HepG2 (cell line): ENCODE measurements at regions not wholly inside any gene's neighbourhood (a gene's known extent, or its start where the extent isn't known, plus 50 kb on each side); places are given as distances from the start of the nearest gene placed in this dataset.
"Not testable (repeated sequence)": the region's sequence is repeated elsewhere in the genome, so short reads cannot be mapped to it uniquely, and the experiment has no call there.

Experiments used
- ATAC-seq: fragments of 200-7000 bp; cut with Tn5 transposase; 3 replicates; pipeline ENCODE4 v1.9.1; 2020; ENCODE audit warnings: mild to moderate bottlenecking, moderate library complexity
- BruUV-seq: library from RNA; stranded (reverse); fragments of 400-500 nt; replicated peaks from 2 replicates; lab custom pipeline; 2021; lab: Mats Ljungman, UMichigan
- CTCF ChIA-PET: fragments of 300-600 bp; formaldehyde crosslinking; extraction: SDS; loops from one replicate; lab custom pipeline; 2021; ENCODE audit warnings: low total read pairs, inconsistent platforms, low intra/inter-chr PET ratio; lab: Yijun Ruan, JAX
- POLR2A ChIA-PET: fragments of 350-600 bp; sonication (Branson Sonifier 250); formaldehyde crosslinking; loops from one replicate; lab custom pipeline; 2020; ENCODE audit warnings: antibody characterized with exemption, inconsistent platforms; lab: Yijun Ruan, JAX
- DNase-seq: peaks from one replicate; pipeline ENCODE4 v3.0.0-alpha.2; 2015; ENCODE audit warnings: low spot score
- FAIRE-seq: peaks from 3 replicates; lab custom pipeline; 2011; peaks lifted over from hg19 to GRCh38; lab: Jason Lieb, UNC
- H2AFZ ChIP-seq: one replicate; pipeline ENCODE4 v1.6.1; 2011; ENCODE audit warnings: low read length, inconsistent platforms
- H3K27ac ChIP-seq: fragments of 300-600 bp; 3 replicates; pipeline ENCODE4 v1.8.0; 2011; ENCODE audit warnings: mixed run types, mild to moderate bottlenecking, mixed read lengths, low read length, inconsistent platforms; ENCODE audit not compliant: insufficient read depth; ENCODE audit errors: extremely low read length
- H3K27me3 ChIP-seq, 2 experiments: fragments of 200-600 bp in 1 of 2; 2 replicates in 1 of 2; 3 replicates in 1 of 2; pipeline versions ENCODE4 v1.6.0 to v1.8.0; 2011; ENCODE audit warnings: low read length in 2 of 2, mild to moderate bottlenecking in 2 of 2, moderate library complexity in 2 of 2, inconsistent platforms in 1 of 2; ENCODE audit not compliant: insufficient read depth in 2 of 2, control insufficient read depth in 1 of 2
- H3K36me3 ChIP-seq, 2 experiments: fragments of 200-600 bp in 1 of 2; replicated peaks in 1 of 2; 2 replicates in 1 of 2; 3 replicates in 1 of 2; pipeline versions ENCODE4 v1.5.1 to v1.8.0; 2011; ENCODE audit warnings: low read length in 2 of 2, inconsistent platforms in 1 of 2; ENCODE audit not compliant: insufficient read depth in 2 of 2, control insufficient read depth in 1 of 2
- H3K4me1 ChIP-seq: 2 replicates; pipeline ENCODE4 v1.5.1; 2012; ENCODE audit warnings: low read length, inconsistent platforms; ENCODE audit not compliant: insufficient read depth
- H3K4me2 ChIP-seq: 2 replicates; pipeline ENCODE4 v1.6.0; 2011; ENCODE audit warnings: low read depth, low read length, inconsistent platforms
- H3K4me3 ChIP-seq, 3 experiments: fragments of 200-600 bp in 1 of 3; sonication (generic), shearing (Covaris generic) in 1 of 3; replicated peaks in 1 of 3; 2 replicates each; pipeline ENCODE4 v1.5.1; 2011 to 2016; ENCODE audit warnings: low read length in 3 of 3, inconsistent platforms in 2 of 3, low read depth in 2 of 3, mild to moderate bottlenecking in 2 of 3, control low read depth in 1 of 3, mixed read lengths in 1 of 3; ENCODE audit not compliant: insufficient read depth in 1 of 3
- H3K79me2 ChIP-seq: one replicate; pipeline ENCODE4 v1.6.1; 2011; ENCODE audit warnings: low read length, inconsistent platforms; ENCODE audit not compliant: insufficient read depth
- H3K9ac ChIP-seq: 2 replicates; pipeline ENCODE4 v1.6.0; 2011; ENCODE audit warnings: mild to moderate bottlenecking, low read depth, low read length, inconsistent platforms; ENCODE audit not compliant: insufficient read depth
- H3K9me3 ChIP-seq: 2 replicates; pipeline ENCODE4 v1.5.1; 2012; ENCODE audit warnings: mild to moderate bottlenecking, low read length
- H4K20me1 ChIP-seq: 2 replicates; pipeline ENCODE4 v1.6.0; 2011; ENCODE audit warnings: inconsistent platforms, mild to moderate bottlenecking, low read length, moderate library complexity; ENCODE audit not compliant: insufficient read depth
- ATF7-NPFF ChIP-seq: sonication (generic); formaldehyde crosslinking; IDR thresholded peaks from 2 replicates; pipeline ENCODE4 v1.8.1; 2023; ENCODE audit warnings: mild to moderate bottlenecking, low read depth, missing genetic modification reagents, moderate library complexity
- HNRNPH1 ChIP-seq: fragments of 200-400 bp; formaldehyde crosslinking; optimal IDR thresholded peaks from 2 replicates; pipeline ENCODE3; 2017; ENCODE audit warnings: mild to moderate bottlenecking, low read depth, low read length
- KAT2B ChIP-seq: fragments of 150-350 bp; IDR thresholded peaks from 2 replicates; pipeline ENCODE4 v1.6.1; 2014; ENCODE audit warnings: low read depth, low read length, borderline replicate concordance
- SIX4 ChIP-seq: sonication (generic); formaldehyde crosslinking; IDR thresholded peaks from 2 replicates; pipeline ENCODE4 v1.4.0; 2020; ENCODE audit warnings: missing genetic modification reagents
- ZBTB7B ChIP-seq: sonication (generic); formaldehyde crosslinking; IDR thresholded peaks from 2 replicates; pipeline ENCODE4 v1.4.0; 2020; ENCODE audit warnings: missing genetic modification reagents
- ZMAT3 ChIP-seq: sonication (generic); formaldehyde crosslinking; conservative IDR thresholded peaks from 2 replicates; pipeline ENCODE4 v1.7.0; 2021; ENCODE audit warnings: missing genetic modification reagents
- ZNF205 ChIP-seq: IDR thresholded peaks from 2 replicates; pipeline ENCODE4 v1.6.1; 2018; ENCODE audit warnings: missing biosample characterization, missing genetic modification reagents
- ZNF576 ChIP-seq: sonication (generic); formaldehyde crosslinking; IDR thresholded peaks from 2 replicates; pipeline ENCODE4 v1.4.0; 2020; ENCODE audit warnings: mild to moderate bottlenecking, missing genetic modification reagents
- ZNF616 ChIP-seq: sonication (generic); formaldehyde crosslinking; IDR thresholded peaks from 2 replicates; pipeline ENCODE4 v1.5.0; 2020; ENCODE audit warnings: low read depth, mild to moderate bottlenecking, missing genetic modification reagents
- ZNF720 ChIP-seq: sonication (generic); formaldehyde crosslinking; IDR thresholded peaks from 2 replicates; pipeline ENCODE4 v1.4.0; 2020; ENCODE audit warnings: missing genetic modification reagents
- WGBS: methylation state at CpG from one replicate; pipeline ENCODE4 v1.1.6; 2017; ENCODE audit warnings: low lambda C conversion rate; 5-methylcytosine and 5-hydroxymethylcytosine counted together
- in situ Hi-C: cut with HindIII; loops from 2 replicates; pipeline ENCODE4 v1.10.0; 2017; ENCODE audit warnings: low pct_unique_long_range_greater_than_20kb; ENCODE audit not compliant: extremely low pct_ligation_motif_present
- intact Hi-C: fragments of 100-400 bp; cut with micrococcal nuclease; formaldehyde crosslinking; loops from one replicate; pipeline ENCODE4 v1.10.0; 2022; ENCODE audit not compliant: unreplicated experiment
- TF ChIP-seq, protein P1 (sequence below): sonication (generic); formaldehyde crosslinking; IDR thresholded peaks from 2 replicates; pipeline ENCODE4 v1.5.0; 2020; ENCODE audit warnings: missing genetic modification reagents

DNA sequence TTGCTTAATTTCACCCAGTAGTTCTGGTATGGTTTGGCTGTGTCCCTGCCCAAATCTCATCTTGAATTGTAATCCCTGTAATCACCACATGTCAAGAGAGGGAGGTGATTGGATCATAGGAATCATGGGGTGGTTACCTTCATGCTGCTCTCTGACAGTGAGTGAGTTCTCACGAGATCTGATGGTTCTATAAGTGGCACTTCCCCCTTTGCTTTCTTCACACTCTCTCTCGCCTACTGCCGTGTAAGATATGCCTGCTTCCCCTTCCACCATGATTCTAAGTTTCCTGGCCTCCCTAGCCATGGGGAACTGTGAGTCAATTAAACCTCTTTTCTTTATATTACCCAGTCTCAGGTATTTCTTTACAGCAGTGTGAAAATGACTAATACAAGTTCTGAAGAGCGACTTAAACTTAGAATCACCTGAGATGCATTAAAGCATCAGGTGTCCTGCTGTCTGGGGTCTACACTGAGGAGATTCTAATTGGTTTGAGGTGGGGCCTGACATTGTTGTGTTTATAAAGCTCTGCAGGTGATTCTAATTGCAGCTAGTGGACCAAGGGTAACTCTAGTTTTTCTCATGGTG lies 82.1 kb upstream of the DTNBP1 start:
- TF ChIP-seq HNRNPH1, result no peak
- TF ChIP-seq ZNF720 (CRISPR knock-in tag), result no peak
- Histone ChIP-seq H3K27ac (no peak overlapping the region), H3K9me3 (no peaks in the 10 kb centered on the region), H3K4me2 (no peak overlapping the region), H2AFZ (no peak overlapping the region), H3K36me3 (no peaks in the 10 kb centered on the region), H3K4me1 (no peaks in the 10 kb centered on the region), H3K27me3 (no peaks in the 10 kb centered on the region), H4K20me1 (no peaks in the 10 kb centered on the region), H3K4me3 (no peak overlapping the region), H3K79me2 (no peaks in the 10 kb centered on the region), H3K9ac (no peak overlapping the region)
- DNase-seq (no peak), ATAC-seq (no peak), FAIRE-seq (peak; percentile 8)
- ChIA-PET CTCF (no interaction called here), POLR2A (no interaction called here)
- in situ Hi-C loops, result no loop called here
- BruUV-seq, result no TSS peak
- intact Hi-C loops, result no loop called here
- WGBS, result 34% methylated on average over 4 of the region's 4 CpGs

GRCh38 chr6:15742013-15742412 lies 79.2 kb upstream of the DTNBP1 start:
- not testable (repeated sequence) for FAIRE-seq

GRCh38 chr6:15741405-15741804 lies 78.6 kb upstream of the DTNBP1 start:
- H3K27ac ChIP-seq, result no peak overlapping the region
- CTCF ChIA-PET, result no interaction called here
- H3K9me3 ChIP-seq, result no peaks in the 10 kb centered on the region
- H3K9ac ChIP-seq, result no peak overlapping the region
- ATAC-seq (no peak), FAIRE-seq (no peak), DNase-seq (no peak)
- no peak overlapping the region for H3K4me3 ChIP-seq
- H3K4me2 ChIP-seq, result no peak overlapping the region
- POLR2A ChIA-PET, result no interaction called here
- intact Hi-C loops, result no loop called here
- H3K27me3 ChIP-seq, result no peaks in the 10 kb centered on the region
- H3K79me2 ChIP-seq, result no peaks in the 10 kb centered on the region
- no peaks in the 10 kb centered on the region for H3K4me1 ChIP-seq
- H2AFZ ChIP-seq, result no peak overlapping the region
- no peaks in the 10 kb centered on the region for H4K20me1 ChIP-seq
- no TSS peak for BruUV-seq
- no peaks in the 10 kb centered on the region for H3K36me3 ChIP-seq
- in situ Hi-C loops, result no loop called here
- TF ChIP-seq ZNF576 (no peak), KAT2B (no peak), ZMAT3 (CRISPR knock-in tag) (no peak), ZNF616 (CRISPR knock-in tag) (no peak), ATF7-NPFF (no peak), SIX4 (CRISPR knock-in tag) (peak; percentile 20; the same call in 1 of the 2 replicates), ZBTB7B (CRISPR knock-in tag) (no peak), ZNF205 (CRISPR knock-in tag) (no peak)
- TF ChIP-seq, protein P1, sequence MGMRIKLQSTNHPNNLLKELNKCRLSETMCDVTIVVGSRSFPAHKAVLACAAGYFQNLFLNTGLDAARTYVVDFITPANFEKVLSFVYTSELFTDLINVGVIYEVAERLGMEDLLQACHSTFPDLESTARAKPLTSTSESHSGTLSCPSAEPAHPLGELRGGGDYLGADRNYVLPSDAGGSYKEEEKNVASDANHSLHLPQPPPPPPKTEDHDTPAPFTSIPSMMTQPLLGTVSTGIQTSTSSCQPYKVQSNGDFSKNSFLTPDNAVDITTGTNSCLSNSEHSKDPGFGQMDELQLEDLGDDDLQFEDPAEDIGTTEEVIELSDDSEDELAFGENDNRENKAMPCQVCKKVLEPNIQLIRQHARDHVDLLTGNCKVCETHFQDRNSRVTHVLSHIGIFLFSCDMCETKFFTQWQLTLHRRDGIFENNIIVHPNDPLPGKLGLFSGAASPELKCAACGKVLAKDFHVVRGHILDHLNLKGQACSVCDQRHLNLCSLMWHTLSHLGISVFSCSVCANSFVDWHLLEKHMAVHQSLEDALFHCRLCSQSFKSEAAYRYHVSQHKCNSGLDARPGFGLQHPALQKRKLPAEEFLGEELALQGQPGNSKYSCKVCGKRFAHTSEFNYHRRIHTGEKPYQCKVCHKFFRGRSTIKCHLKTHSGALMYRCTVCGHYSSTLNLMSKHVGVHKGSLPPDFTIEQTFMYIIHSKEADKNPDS (CRISPR knock-in tag), result no peak

More at GRCh38 chr6:15742013-15742412, 79.2 kb upstream of the DTNBP1 start:
- in situ Hi-C loops, H3K36me3 ChIP-seq, H3K79me2 ChIP-seq, CTCF ChIA-PET, intact Hi-C loops, H3K4me3 ChIP-seq, H4K20me1 ChIP-seq, H3K27ac ChIP-seq, H3K9ac ChIP-seq, BruUV-seq, H3K4me1 ChIP-seq, POLR2A ChIA-PET, H3K4me2 ChIP-seq, H3K27me3 ChIP-seq, ATAC-seq, DNase-seq, H3K9me3 ChIP-seq, H2AFZ ChIP-seq: not testable (repeated sequence)
- 0% methylated on average over 1 of the region's 1 CpG for WGBS
